Activated naive CD4-positive, alpha-beta T cell treated with anti-CD3 and anti-CD28 coated beads for 36 hours (primary cell): ENCODE measurements at regions not wholly inside any gene's neighbourhood (a gene's known extent, or its start where the extent isn't known, plus 50 kb on each side); places are given as distances from the start of the nearest gene placed in this dataset.

Experiments used
- CTCF ChIA-PET: fragments of 350-600 bp; sonication (Branson Sonifier 250); formaldehyde crosslinking; loops from one replicate; lab custom pipeline; 2021; ENCODE audit warnings: antibody characterized with exemption; lab: Charles Lee
- DNase-seq: peaks from one replicate; pipeline ENCODE4 v3.0.0-alpha.2; 2020
- H3K27ac Mint-ChIP-seq: one replicate; pipeline ENCODE4 v1.8.0; 2021; ENCODE audit warnings: mild to moderate bottlenecking, mixed read lengths
- H3K27me3 Mint-ChIP-seq: one replicate; pipeline ENCODE4 v1.8.0; 2021; ENCODE audit warnings: low read depth, mixed read lengths
- H3K36me3 Mint-ChIP-seq: one replicate; pipeline ENCODE4 v1.8.0; 2021; ENCODE audit warnings: low read depth, mixed read lengths
- H3K4me1 Mint-ChIP-seq: one replicate; pipeline ENCODE4 v1.8.0; 2021; ENCODE audit warnings: low read depth, mixed read lengths
- H3K4me3 Mint-ChIP-seq: one replicate; pipeline ENCODE4 v1.8.0; 2021; ENCODE audit warnings: mild to moderate bottlenecking, moderate library complexity, mixed read lengths
- H3K9me3 Mint-ChIP-seq: one replicate; pipeline ENCODE4 v1.8.0; 2021; ENCODE audit warnings: mixed read lengths
- intact Hi-C: fragments of 100-400 bp; cut with micrococcal nuclease; formaldehyde crosslinking; loops from one replicate; pipeline ENCODE4 v1.15.1; 2023

DNA sequence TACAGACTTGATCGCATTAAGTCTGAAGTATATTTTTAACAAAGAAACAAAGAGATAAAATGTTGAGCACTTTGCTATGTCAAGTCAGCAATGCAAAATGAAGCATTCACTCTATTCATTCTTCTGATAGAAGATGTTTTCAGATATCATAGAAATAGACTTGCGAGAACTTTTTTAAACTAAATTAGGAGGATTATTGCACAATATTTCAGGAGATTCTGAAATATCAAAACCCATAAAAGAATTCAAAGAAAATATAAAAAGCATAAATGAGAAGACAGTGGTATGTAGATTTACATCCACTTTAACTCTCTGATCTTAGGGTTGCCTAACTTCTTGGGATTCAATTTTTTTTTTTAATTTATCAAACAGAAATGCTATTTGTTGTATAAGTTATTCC is 81.1 kb upstream of the PABPC4L start:
- Mint-ChIP-seq H3K27ac (no peak overlapping the region), H3K4me3 (no peak overlapping the region), H3K4me1 (no peaks in the 10 kb centered on the region), H3K9me3 (peaks cover 7% of the 10 kb centered on the region), H3K27me3 (no peaks in the 10 kb centered on the region), H3K36me3 (no peaks in the 10 kb centered on the region)
- DNase-seq = no peak
- CTCF ChIA-PET = no interaction called here
- intact Hi-C loops = no loop called here

DNA sequence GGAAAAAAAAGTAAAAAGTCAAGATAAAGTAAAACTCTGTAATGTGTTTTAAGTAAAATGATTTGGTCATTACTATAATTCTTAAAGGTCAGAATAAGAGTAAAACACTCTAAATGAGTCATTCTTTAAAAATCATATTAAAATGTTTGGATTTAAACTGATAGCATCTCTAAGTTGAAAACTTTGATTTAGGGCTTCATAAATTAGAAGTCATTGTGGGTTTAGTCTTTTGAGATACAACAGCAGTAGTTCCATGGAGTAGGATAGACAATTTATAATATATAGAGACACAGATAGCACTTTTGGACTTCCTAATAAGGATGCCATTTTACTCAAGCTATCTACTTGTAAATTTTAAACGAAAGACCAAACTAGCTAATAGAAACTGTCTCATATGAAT is 77.1 kb upstream of the PABPC4L start:
- intact Hi-C loops = no loop called here
- Mint-ChIP-seq H3K27me3 (no peaks in the 10 kb centered on the region), H3K4me1 (no peaks in the 10 kb centered on the region), H3K27ac (no peak overlapping the region), H3K9me3 (peaks cover 8% of the 10 kb centered on the region), H3K36me3 (no peaks in the 10 kb centered on the region), H3K4me3 (no peak overlapping the region)
- CTCF ChIA-PET = no interaction called here
- no peak for DNase-seq

DNA sequence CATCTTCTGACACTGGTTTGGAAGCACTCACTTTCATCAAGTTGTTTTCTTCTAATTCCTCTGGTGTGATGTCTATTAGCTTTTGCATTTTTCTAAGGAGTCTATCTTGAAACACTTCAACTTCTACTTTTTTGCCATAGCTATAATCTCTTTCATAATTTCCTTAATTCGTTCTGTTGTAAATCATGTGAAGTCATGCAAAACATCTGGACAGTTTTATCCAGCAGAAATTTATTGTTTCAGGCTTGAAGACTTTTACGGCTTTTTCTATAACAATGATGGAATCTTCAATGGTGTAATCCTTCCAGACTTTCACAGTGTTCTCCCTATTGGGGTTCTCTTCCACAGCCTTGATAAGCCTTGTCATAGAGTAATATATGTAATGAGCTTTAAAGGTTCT is 74.9 kb upstream of the PABPC4L start:
- Mint-ChIP-seq H3K4me3 (no peak overlapping the region), H3K27ac (no peak overlapping the region)

DNA sequence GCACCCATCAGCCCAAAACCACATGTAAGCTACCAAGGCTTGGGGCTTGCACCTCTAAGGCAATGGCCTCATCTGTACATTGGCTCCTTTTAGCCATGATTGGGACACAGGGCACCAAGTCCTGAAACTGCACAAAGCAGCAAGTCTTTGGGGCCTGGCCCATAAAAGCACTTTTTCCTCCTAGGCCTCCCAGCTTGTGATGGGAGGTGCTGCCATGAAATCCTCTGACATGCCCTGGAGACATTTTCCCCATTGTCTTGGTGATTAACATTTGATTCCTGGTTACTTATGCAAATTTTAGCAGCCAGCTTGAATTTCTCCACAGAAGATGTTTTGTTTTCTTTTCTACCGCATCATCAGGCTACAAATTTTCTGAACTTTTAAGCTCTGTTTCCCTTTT is 58.5 kb upstream of the PABPC4L start:
- CTCF ChIA-PET = no interaction called here
- H3K4me3 Mint-ChIP-seq = no peak overlapping the region
- no peaks in the 10 kb centered on the region for H3K27me3 Mint-ChIP-seq
- H3K4me1 Mint-ChIP-seq = no peaks in the 10 kb centered on the region
- H3K9me3 Mint-ChIP-seq = peaks cover 4% of the 10 kb centered on the region
- intact Hi-C loops = no loop called here
- no peaks in the 10 kb centered on the region for H3K36me3 Mint-ChIP-seq
- no peak for DNase-seq
- no peak overlapping the region for H3K27ac Mint-ChIP-seq

More for the DNA sequence above, 74.9 kb upstream of the PABPC4L start:
- no peak for DNase-seq
- H3K9me3 Mint-ChIP-seq = peaks cover 13% of the 10 kb centered on the region
- H3K4me1 Mint-ChIP-seq = no peaks in the 10 kb centered on the region
- no peaks in the 10 kb centered on the region for H3K27me3 Mint-ChIP-seq
- CTCF ChIA-PET = no interaction called here
- H3K36me3 Mint-ChIP-seq = no peaks in the 10 kb centered on the region
- intact Hi-C loops = no loop called here
